MM.1S (cell line): ENCODE measurements at regions not wholly inside any gene's neighbourhood (a gene's known extent, or its start where the extent isn't known, plus 50 kb on each side); places are given as distances from the start of the nearest gene placed in this dataset.

Experiments
- CTCF ChIP-seq: fragments of 300-600 bp; sonication (generic); IDR thresholded peaks from 2 replicates; pipeline ENCODE4 v1.5.1; 2016; ENCODE audit warnings: antibody characterized with exemption, low read length, mixed read lengths
- EZH2 ChIP-seq: fragments of 300-600 bp; sonication (generic); optimal IDR thresholded peaks from 2 replicates; pipeline ENCODE3; 2017; ENCODE audit warnings: low read depth, mild to moderate bottlenecking, antibody characterized with exemption, low read length, mixed read lengths

GRCh38 chr7:32336726-32337125 is 153.5 kb downstream of the LSM5 start:
- TF ChIP-seq EZH2 (no peak), CTCF (no peak)
